ENCODE measurements at regions not wholly inside any gene's neighbourhood (a gene's known extent, or its start where the extent isn't known, plus 50 kb on each side); places are given as distances from the start of the nearest gene placed in this dataset.
"Not testable (repeated sequence)": the region's sequence is repeated elsewhere in the genome, so short reads cannot be mapped to it uniquely, and the experiment has no call there.

GRCh38 chr14:22281447-22281874 lies 307.6 kb downstream of the DAD1 start:
- not testable (repeated sequence) for TF ChIP-seq POLR2AphosphoS5, CTCF (IDR thresholded peaks at IDR 0.05)
